HG02642 (cell line): ENCODE measurements at regions not wholly inside any gene's neighbourhood (a gene's known extent, or its start where the extent isn't known, plus 50 kb on each side); places are given as distances from the start of the nearest gene placed in this dataset.
A peak's percentile ranks its signal among the peaks of the same experiment; 100 is the strongest.

Experiments
- ATAC-seq: cut with Tn5 transposase; IDR thresholded peaks from one replicate; pipeline ENCODE4 v1.9.1; 2021; ENCODE audit warnings: mild to moderate bottlenecking; ENCODE audit not compliant: unreplicated experiment, poor library complexity

DNA sequence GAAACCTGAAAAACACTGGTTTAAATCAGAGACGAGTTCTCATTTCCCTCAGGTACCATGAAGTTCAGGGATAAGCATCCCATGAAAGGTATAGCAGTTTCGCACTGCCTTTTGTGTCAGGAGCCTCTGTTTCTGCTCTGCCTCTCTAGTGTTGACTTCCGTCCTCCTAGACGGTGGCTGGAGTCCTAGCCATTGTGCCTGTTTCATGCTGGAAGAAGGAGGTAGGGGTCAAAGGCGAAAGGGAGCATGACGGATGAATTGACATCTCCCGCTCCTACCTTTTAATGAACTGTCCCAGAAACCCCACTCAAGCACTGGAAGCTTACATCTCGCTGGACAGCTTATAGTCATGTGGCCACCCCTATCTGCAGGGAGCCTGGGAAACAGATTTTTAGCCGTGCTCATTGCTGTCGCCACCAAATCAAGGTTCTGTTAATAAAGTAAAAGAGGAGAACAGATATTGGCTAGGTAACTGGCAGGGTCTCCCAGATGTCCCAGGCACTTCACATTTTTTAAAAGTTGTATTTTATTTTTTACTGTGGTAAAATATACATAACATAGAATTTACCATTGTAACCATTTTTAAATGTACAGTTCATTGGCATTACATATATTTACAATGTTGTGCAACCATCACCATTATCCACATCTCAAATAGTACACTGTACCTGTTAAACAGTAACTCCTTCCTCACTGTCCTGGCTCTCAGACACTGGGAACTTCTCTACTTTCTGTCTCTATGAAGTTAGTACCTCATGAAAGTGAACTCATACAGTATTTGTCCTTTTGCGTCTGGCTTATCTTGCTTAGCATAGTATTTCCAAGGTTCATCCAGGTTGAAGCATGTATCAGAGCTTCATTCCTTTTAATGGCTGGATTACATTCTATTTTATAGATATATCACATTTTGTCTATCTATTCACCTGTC is 55.0 kb upstream of the CTLA4 start:
- no peak for ATAC-seq

DNA sequence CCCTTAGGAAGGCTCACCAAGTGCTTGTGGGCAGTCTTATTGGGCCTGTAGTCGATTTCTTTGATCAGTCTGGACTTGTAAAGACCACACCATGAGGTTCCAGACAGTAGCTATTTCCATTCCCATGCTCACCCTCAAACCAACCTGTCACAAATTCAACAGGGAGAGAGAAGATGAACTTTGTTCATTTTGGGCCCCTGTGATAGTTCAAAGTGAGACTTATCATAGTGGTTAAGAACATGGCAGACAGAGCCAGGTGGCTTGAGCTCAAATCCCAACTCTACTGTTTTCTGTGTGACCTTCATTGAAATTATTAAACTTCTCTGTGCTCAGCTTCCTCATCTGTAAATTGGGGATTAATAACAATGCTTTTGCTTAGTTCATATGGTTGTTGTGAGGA is 53.9 kb upstream of the CTLA4 start:
- ATAC-seq = no peak

DNA sequence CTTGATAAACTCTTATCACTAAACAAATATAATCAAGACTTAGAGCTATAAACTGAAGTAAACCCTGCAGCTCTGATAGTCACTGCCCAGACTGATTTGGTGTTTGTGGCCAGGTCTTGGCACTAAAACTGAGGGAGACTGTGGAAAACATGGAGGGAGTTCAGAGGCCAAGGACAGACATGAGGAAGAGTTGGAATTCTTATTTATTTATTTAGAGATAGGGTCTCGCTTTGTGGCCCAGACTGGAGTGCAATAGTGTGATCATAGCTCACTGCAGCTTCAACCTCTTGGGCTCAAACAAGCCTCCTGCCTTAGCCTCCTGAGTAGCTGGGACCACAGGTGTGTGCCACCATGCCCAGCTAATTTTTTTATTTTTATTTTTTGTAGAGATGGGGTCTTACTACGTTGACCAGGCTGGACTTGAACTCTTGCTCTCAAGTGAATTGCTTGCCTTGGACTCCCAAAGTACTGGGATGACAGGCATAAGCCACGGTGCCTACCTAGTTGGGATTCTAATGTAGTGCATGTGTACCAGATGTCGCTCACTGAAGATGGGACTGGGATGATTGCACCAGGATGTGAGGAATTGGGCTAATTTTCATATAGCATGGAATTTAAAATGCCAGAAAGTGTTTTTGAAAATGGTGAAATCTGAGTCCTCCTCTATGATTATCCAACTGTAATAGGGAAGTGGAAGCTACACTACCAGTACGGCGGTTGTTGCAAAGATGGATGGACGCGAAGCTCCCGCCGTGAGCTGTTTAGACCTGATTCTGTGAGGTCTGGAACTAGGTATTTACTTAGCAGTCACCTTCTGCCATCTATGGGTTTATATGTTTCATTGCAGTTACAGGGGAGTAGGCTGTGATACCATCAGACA is 52.7 kb upstream of the CTLA4 start:
- peak; percentile 80 for ATAC-seq

DNA sequence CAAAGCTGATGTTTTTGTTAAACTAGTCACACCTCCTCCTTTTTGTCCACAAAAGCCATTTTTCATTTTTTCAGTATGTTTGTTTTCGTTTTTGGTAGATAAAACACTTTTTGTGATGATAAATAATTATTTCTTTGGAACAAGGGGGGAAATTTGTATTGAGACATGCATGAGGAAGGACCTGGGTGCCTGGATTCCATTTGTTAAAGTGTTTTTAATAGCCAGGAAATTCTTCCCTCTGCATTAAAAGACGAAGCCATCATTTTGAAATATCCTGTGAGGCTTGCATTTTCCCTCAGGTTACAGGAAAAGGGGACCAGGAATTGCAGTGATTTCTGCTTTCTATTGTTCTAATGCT is 52.1 kb upstream of the CTLA4 start:
- ATAC-seq = no peak

DNA sequence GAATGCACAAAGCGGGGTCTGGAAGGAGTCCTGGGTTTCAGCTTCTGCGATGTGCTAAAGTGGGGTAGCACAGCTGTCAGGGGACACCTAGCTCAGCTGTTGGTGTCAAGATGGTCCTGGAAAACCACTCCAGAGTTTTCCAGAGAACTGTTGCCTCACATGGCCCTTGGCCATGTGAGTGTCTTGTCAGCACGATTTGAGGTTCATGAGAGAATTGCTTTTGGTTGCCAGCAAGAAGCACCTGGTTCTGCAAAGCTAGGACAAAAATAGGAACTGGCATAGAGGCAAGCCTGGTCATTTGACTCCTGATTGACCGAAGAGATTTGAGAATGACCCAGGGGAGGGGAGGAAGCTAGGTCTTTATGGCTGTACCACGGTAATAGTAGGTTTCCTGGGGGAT is 50.4 kb upstream of the CTLA4 start:
- no peak for ATAC-seq
